ENCODE measurements at regions not wholly inside any gene's neighbourhood (a gene's known extent, or its start where the extent isn't known, plus 50 kb on each side); places are given as distances from the start of the nearest gene placed in this dataset.

DNA sequence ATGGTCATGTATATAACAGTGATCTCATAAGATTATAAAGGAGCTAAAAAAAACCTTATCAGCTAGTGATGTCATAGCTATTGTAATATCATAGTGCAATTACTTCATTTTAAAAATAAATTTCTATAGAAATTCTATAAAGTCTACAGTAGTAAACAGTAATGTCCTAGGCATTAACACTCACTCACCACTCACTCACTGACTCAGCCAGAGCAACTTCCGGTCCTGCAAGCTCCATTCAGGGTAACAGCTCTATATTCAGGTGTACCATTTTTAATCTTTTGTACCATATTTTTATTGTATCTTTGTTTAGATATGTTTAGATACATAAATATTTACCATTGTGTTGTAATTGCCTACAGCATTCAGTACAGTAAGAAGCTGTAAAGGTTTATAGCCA lies 524.4 kb upstream of the CDH5 start:
- no peaks in the 10 kb centered on the region for H3K9me2 ChIP-seq (ENCODE audit: insufficient read depth)
- CTCF ChIA-PET: no interaction called here
- H3K9ac ChIP-seq (ENCODE audit: low read length): no peak overlapping the region
- intact Hi-C loops (cut with micrococcal nuclease): no loop called here
- H4K20me1 ChIP-seq (ENCODE audit: insufficient read depth): no peaks in the 10 kb centered on the region
- BruUV-seq (replicated peaks): no TSS peak
- no peak overlapping the region for H3K4me2 ChIP-seq (ENCODE audit: low read length)
- H3K4me3 ChIP-seq (replicated peaks in 1 of 2; ENCODE audit: low read depth in 1 of 2, low read length in 2 of 2): no peak overlapping the region
- H3K4me1 ChIP-seq (ENCODE audit: control insufficient read depth in 1 of 2, insufficient read depth in 2 of 2, low read length in 2 of 2): no peaks in the 10 kb centered on the region
- H3K27ac ChIP-seq (ENCODE audit: low read depth, low read length): no peak overlapping the region
- ATAC-seq (no peak), DNase-seq (ENCODE audit: low read depth, low spot score) (no peak)
- H2AFZ ChIP-seq (ENCODE audit: low read depth, low read length, poor library complexity, severe bottlenecking): no peak overlapping the region
- POLR2A ChIA-PET: no interaction called here
- no peaks in the 10 kb centered on the region for H3K79me2 ChIP-seq (ENCODE audit: insufficient read depth, low read length)
- H3K9me3 ChIP-seq (ENCODE audit: control insufficient read depth in 1 of 2, insufficient read depth in 1 of 2, low read depth in 1 of 2, low read length in 2 of 2): no peaks in the 10 kb centered on the region
- no peaks in the 10 kb centered on the region for H3K36me3 ChIP-seq (ENCODE audit: control insufficient read depth in 1 of 2, insufficient read depth in 2 of 2, low read length in 2 of 2)
- H3K27me3 ChIP-seq (ENCODE audit: insufficient read depth, low read length): no peaks in the 10 kb centered on the region
- no peak for TF ChIP-seq EZH2 (IDR thresholded peaks at IDR 0.05)
- TF ChIP-seq SP1 (IDR thresholded peaks at IDR 0.05; ENCODE audit: low read depth): no peak
- no peak for TF ChIP-seq POLR2AphosphoS5 (IDR thresholded peaks at IDR 0.05; ENCODE audit: low read depth, low read length)
- TF ChIP-seq SRF (IDR thresholded peaks at IDR 0.05; ENCODE audit: low read depth): no peak
- TF ChIP-seq YY1 (IDR thresholded peaks at IDR 0.05; ENCODE audit: extremely low read depth, insufficient replicate concordance, low read depth, low read length): no peak
- TF ChIP-seq TCF7L2 (IDR thresholded peaks at IDR 0.05; ENCODE audit: borderline replicate concordance, extremely low read depth, insufficient read depth, insufficient read length): no peak
- TF ChIP-seq POLR2A (IDR thresholded peaks at IDR 0.05; ENCODE audit: borderline replicate concordance, extremely low read depth, insufficient read depth, insufficient read length): no peak
- TF ChIP-seq, protein P1, sequence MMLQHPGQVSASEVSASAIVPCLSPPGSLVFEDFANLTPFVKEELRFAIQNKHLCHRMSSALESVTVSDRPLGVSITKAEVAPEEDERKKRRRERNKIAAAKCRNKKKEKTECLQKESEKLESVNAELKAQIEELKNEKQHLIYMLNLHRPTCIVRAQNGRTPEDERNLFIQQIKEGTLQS (IDR thresholded peaks at IDR 0.05): no peak
- RAD21 ChIA-PET (ENCODE audit: low non-redundant PET in 1 of 2, low total read pairs in 2 of 2, uncharacterized antibody in 2 of 2, unreplicated experiment in 2 of 2): no interaction called here

- intact Hi-C loops (cut with micrococcal nuclease): no loop called here
- H3K4me1 ChIP-seq (ENCODE audit: control insufficient read depth in 1 of 2, insufficient read depth in 2 of 2, low read length in 2 of 2): no peaks in the 10 kb centered on the region
- H3K9me2 ChIP-seq (ENCODE audit: insufficient read depth): no peaks in the 10 kb centered on the region
- H3K4me3 ChIP-seq (replicated peaks in 1 of 2; ENCODE audit: low read depth in 1 of 2, low read length in 2 of 2): no peak overlapping the region
- no peaks in the 10 kb centered on the region for H3K36me3 ChIP-seq (ENCODE audit: control insufficient read depth in 1 of 2, insufficient read depth in 2 of 2, low read length in 2 of 2)
- RAD21 ChIA-PET (ENCODE audit: low non-redundant PET in 1 of 2, low total read pairs in 2 of 2, uncharacterized antibody in 2 of 2, unreplicated experiment in 2 of 2): no interaction called here
- no peaks in the 10 kb centered on the region for H3K27me3 ChIP-seq (ENCODE audit: insufficient read depth, low read length)
- POLR2A ChIA-PET: no interaction called here
- no peaks in the 10 kb centered on the region for H3K9me3 ChIP-seq (ENCODE audit: control insufficient read depth in 1 of 2, insufficient read depth in 1 of 2, low read depth in 1 of 2, low read length in 2 of 2)
- no TSS peak for BruUV-seq (replicated peaks)
- no peak overlapping the region for H2AFZ ChIP-seq (ENCODE audit: low read depth, low read length, poor library complexity, severe bottlenecking)
- DNase-seq (ENCODE audit: low read depth, low spot score): no peak
- no peak overlapping the region for H3K27ac ChIP-seq (ENCODE audit: low read depth, low read length)
- no peak overlapping the region for H3K4me2 ChIP-seq (ENCODE audit: low read length)
- CTCF ChIA-PET: no interaction called here
- no peak for ATAC-seq
- no peaks in the 10 kb centered on the region for H4K20me1 ChIP-seq (ENCODE audit: insufficient read depth)
- H3K79me2 ChIP-seq (ENCODE audit: insufficient read depth, low read length): no peaks in the 10 kb centered on the region
- no peak overlapping the region for H3K9ac ChIP-seq (ENCODE audit: low read length)
- TF ChIP-seq POLR2A (IDR thresholded peaks at IDR 0.05; ENCODE audit: borderline replicate concordance, extremely low read depth, insufficient read depth, insufficient read length): no peak
- no peak for TF ChIP-seq POLR2AphosphoS5 (IDR thresholded peaks at IDR 0.05; ENCODE audit: low read depth, low read length)
- no peak for TF ChIP-seq EGR1 (IDR thresholded peaks at IDR 0.05; ENCODE audit: low read depth)
- TF ChIP-seq EZH2 (IDR thresholded peaks at IDR 0.05): no peak
- TF ChIP-seq, protein P2, sequence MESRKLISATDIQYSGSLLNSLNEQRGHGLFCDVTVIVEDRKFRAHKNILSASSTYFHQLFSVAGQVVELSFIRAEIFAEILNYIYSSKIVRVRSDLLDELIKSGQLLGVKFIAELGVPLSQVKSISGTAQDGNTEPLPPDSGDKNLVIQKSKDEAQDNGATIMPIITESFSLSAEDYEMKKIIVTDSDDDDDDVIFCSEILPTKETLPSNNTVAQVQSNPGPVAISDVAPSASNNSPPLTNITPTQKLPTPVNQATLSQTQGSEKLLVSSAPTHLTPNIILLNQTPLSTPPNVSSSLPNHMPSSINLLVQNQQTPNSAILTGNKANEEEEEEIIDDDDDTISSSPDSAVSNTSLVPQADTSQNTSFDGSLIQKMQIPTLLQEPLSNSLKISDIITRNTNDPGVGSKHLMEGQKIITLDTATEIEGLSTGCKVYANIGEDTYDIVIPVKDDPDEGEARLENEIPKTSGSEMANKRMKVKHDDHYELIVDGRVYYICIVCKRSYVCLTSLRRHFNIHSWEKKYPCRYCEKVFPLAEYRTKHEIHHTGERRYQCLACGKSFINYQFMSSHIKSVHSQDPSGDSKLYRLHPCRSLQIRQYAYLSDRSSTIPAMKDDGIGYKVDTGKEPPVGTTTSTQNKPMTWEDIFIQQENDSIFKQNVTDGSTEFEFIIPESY (IDR thresholded peaks at IDR 0.05; ENCODE audit: extremely low read depth, insufficient replicate concordance, low read length): no peak
- no peak for TF ChIP-seq SP1 (IDR thresholded peaks at IDR 0.05; ENCODE audit: low read depth)
- TF ChIP-seq, protein P3, sequence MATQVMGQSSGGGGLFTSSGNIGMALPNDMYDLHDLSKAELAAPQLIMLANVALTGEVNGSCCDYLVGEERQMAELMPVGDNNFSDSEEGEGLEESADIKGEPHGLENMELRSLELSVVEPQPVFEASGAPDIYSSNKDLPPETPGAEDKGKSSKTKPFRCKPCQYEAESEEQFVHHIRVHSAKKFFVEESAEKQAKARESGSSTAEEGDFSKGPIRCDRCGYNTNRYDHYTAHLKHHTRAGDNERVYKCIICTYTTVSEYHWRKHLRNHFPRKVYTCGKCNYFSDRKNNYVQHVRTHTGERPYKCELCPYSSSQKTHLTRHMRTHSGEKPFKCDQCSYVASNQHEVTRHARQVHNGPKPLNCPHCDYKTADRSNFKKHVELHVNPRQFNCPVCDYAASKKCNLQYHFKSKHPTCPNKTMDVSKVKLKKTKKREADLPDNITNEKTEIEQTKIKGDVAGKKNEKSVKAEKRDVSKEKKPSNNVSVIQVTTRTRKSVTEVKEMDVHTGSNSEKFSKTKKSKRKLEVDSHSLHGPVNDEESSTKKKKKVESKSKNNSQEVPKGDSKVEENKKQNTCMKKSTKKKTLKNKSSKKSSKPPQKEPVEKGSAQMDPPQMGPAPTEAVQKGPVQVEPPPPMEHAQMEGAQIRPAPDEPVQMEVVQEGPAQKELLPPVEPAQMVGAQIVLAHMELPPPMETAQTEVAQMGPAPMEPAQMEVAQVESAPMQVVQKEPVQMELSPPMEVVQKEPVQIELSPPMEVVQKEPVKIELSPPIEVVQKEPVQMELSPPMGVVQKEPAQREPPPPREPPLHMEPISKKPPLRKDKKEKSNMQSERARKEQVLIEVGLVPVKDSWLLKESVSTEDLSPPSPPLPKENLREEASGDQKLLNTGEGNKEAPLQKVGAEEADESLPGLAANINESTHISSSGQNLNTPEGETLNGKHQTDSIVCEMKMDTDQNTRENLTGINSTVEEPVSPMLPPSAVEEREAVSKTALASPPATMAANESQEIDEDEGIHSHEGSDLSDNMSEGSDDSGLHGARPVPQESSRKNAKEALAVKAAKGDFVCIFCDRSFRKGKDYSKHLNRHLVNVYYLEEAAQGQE (IDR thresholded peaks at IDR 0.05; ENCODE audit: low read depth): no peak
- no peak for TF ChIP-seq TCF7L2 (IDR thresholded peaks at IDR 0.05; ENCODE audit: borderline replicate concordance, extremely low read depth, insufficient read depth, insufficient read length)
- no peak for TF ChIP-seq YY1 (IDR thresholded peaks at IDR 0.05; ENCODE audit: extremely low read depth, insufficient replicate concordance, low read depth, low read length)
- TF ChIP-seq EZH2phosphoT487 (IDR thresholded peaks at IDR 0.05; ENCODE audit: borderline replicate concordance): no peak
- no peak for TF ChIP-seq MAX (IDR thresholded peaks at IDR 0.05)
- no peak for TF ChIP-seq ZNF274 (IDR thresholded peaks at IDR 0.05; ENCODE audit: low read depth, low read length)
- no peak for TF ChIP-seq ZFX (IDR thresholded peaks at IDR 0.05)
Observed at GRCh38 chr16:65838001-65838400, 528.5 kb upstream of the CDH5 start.
